NT2/D1 (cell line): ENCODE measurements at regions not wholly inside any gene's neighbourhood (a gene's known extent, or its start where the extent isn't known, plus 50 kb on each side); places are given as distances from the start of the nearest gene placed in this dataset.

Experiments used
- SUZ12 ChIP-seq: IDR thresholded peaks from 2 replicates; pipeline ENCODE4 v1.6.1; 2011; ENCODE audit not compliant: insufficient read length, insufficient read depth; ENCODE audit errors: extremely low read depth
- YY1 ChIP-seq: IDR thresholded peaks from 2 replicates; pipeline ENCODE4 v1.6.1; 2011; ENCODE audit not compliant: insufficient read length, insufficient read depth
- ZNF274 ChIP-seq: IDR thresholded peaks from 2 replicates; pipeline ENCODE4 v1.6.1; 2011; ENCODE audit warnings: mild to moderate bottlenecking, low read depth, low read length

- no peak for TF ChIP-seq SUZ12
- TF ChIP-seq YY1, result no peak
- no peak for TF ChIP-seq ZNF274
These were observed 247.9 kb upstream of the PCDH10 start for GRCh38 chr4:132901224-132901623.
